H1 (cell line): ENCODE measurements at regions not wholly inside any gene's neighbourhood (a gene's known extent, or its start where the extent isn't known, plus 50 kb on each side); places are given as distances from the start of the nearest gene placed in this dataset.

Experiments used
- CTCF ChIA-PET: fragments of 300-600 bp; sonication (Branson Sonifier 250); formaldehyde crosslinking; loops from one replicate; lab custom pipeline; 2021; ENCODE audit not compliant: partially characterized antibody; lab: Charles Lee
- POLR2A ChIA-PET: fragments of 300-600 bp; sonication (Branson Sonifier 250); formaldehyde crosslinking; loops from one replicate; lab custom pipeline; 2021; ENCODE audit warnings: inconsistent platforms; ENCODE audit not compliant: partially characterized antibody; lab: Charles Lee
- DNase-seq, 2 experiments: peaks; one replicate each; pipeline versions ENCODE4 v3.0.0 to v3.0.0-alpha.2; 2010 to 2022; ENCODE audit warnings: low spot score in 2 of 2, low read depth in 1 of 2, mixed read lengths in 1 of 2
- FAIRE-seq: peaks from 2 replicates; lab custom pipeline; 2011; peaks lifted over from hg19 to GRCh38; lab: Jason Lieb, UNC
- H2AFZ ChIP-seq: 2 replicates; pipeline ENCODE4 v1.8.1; 2012; ENCODE audit warnings: low read length, inconsistent platforms
- H2AK5ac ChIP-seq: 2 replicates; pipeline ENCODE4 v1.6.1; 2013; ENCODE audit warnings: low read depth, low read length
- H2BK120ac ChIP-seq: replicated peaks from 2 replicates; pipeline ENCODE3; 2013; ENCODE audit warnings: low read depth, low read length, inconsistent platforms
- H2BK12ac ChIP-seq: 2 replicates; pipeline ENCODE4 v1.6.1; 2013; ENCODE audit warnings: low read depth, low read length
- H2BK15ac ChIP-seq: 2 replicates; pipeline ENCODE4 v1.6.1; 2013; ENCODE audit warnings: low read length
- H2BK20ac ChIP-seq: 2 replicates; pipeline ENCODE4 v1.6.1; 2013; ENCODE audit warnings: low read length
- H2BK5ac ChIP-seq: 2 replicates; pipeline ENCODE4 v1.6.1; 2013; ENCODE audit warnings: low read depth, low read length
- H3K14ac ChIP-seq: 2 replicates; pipeline ENCODE4 v1.6.1; 2013; ENCODE audit warnings: inconsistent platforms; ENCODE audit not compliant: insufficient read length
- H3K18ac ChIP-seq: 2 replicates; pipeline ENCODE4 v1.6.1; 2013; ENCODE audit warnings: low read length; ENCODE audit errors: extremely low read depth
- H3K23ac ChIP-seq: 2 replicates; pipeline ENCODE4 v1.6.1; 2013; ENCODE audit warnings: inconsistent platforms; ENCODE audit not compliant: insufficient read length
- H3K23me2 ChIP-seq: 2 replicates; pipeline ENCODE4 v1.6.1; 2013; ENCODE audit warnings: low read depth, low read length
- H3K27ac ChIP-seq: 2 replicates; pipeline ENCODE4 v1.6.1; 2011; ENCODE audit warnings: low read depth, low read length, inconsistent platforms
- H3K27me3 ChIP-seq, 4 experiments: replicated peaks in 1 of 4; 1 replicate in 1 of 4; 2 replicates in 3 of 4; pipeline versions ENCODE4 v1.6.1 to v1.8.1; 2011 to 2013; ENCODE audit warnings: low read length in 3 of 4, mild to moderate bottlenecking in 3 of 4, inconsistent platforms in 2 of 4, mixed read lengths in 2 of 4, moderate library complexity in 1 of 4; ENCODE audit not compliant: control insufficient read depth in 3 of 4, insufficient read depth in 3 of 4; ENCODE audit errors: extremely low read depth in 1 of 4
- H3K36me3 ChIP-seq, 4 experiments: 2 replicates each; pipeline versions ENCODE4 v1.6.1 to v1.8.1; 2011 to 2013; ENCODE audit warnings: mild to moderate bottlenecking in 4 of 4, low read length in 3 of 4, moderate library complexity in 2 of 4, control low read depth in 1 of 4, inconsistent platforms in 1 of 4; ENCODE audit not compliant: insufficient read depth in 4 of 4, control insufficient read depth in 2 of 4
- H3K4ac ChIP-seq: replicated peaks from 2 replicates; pipeline ENCODE3; 2013; ENCODE audit warnings: low read length, low read depth, mixed read lengths, inconsistent platforms; ENCODE audit not compliant: insufficient read length
- H3K4me1 ChIP-seq, 4 experiments: replicated peaks in 1 of 4; 1 replicate in 1 of 4; 2 replicates in 3 of 4; pipeline versions ENCODE4 v1.6.1 to v1.8.1; 2011 to 2013; ENCODE audit warnings: low read length in 3 of 4, inconsistent platforms in 2 of 4, mixed read lengths in 1 of 4; ENCODE audit not compliant: insufficient read depth in 4 of 4, control insufficient read depth in 3 of 4
- H3K4me2 ChIP-seq, 2 experiments: 2 replicates each; pipeline versions ENCODE4 v1.6.1 to v1.8.1; 2011 to 2013; ENCODE audit warnings: low read depth in 2 of 2, low read length in 2 of 2, control low read depth in 1 of 2, inconsistent platforms in 1 of 2, mild to moderate bottlenecking in 1 of 2; ENCODE audit not compliant: insufficient read depth in 1 of 2
- H3K4me3 ChIP-seq, 4 experiments: fragments of 200-600, 300-600 bp in 1 of 4; sonication (generic), shearing (Covaris generic), sonication (Bioruptor Twin) in 1 of 4; 2 replicates each; pipeline versions ENCODE4 v1.5.1 to v1.8.1; 2011 to 2016; ENCODE audit warnings: low read length in 4 of 4, low read depth in 3 of 4, control low read depth in 2 of 4, inconsistent platforms in 2 of 4, mild to moderate bottlenecking in 2 of 4, mixed read lengths in 1 of 4, moderate library complexity in 1 of 4; ENCODE audit not compliant: insufficient read depth in 2 of 4; ENCODE audit errors: extremely low read depth in 1 of 4
- H3K56ac ChIP-seq: replicated peaks from 2 replicates; pipeline ENCODE3; 2013; ENCODE audit warnings: low read depth, mild to moderate bottlenecking, mixed read lengths, low read length, inconsistent platforms; ENCODE audit not compliant: insufficient read length
- H3K79me1 ChIP-seq: 2 replicates; pipeline ENCODE4 v1.6.1; 2013; ENCODE audit warnings: low read depth, low read length, control low read depth
- H3K79me2 ChIP-seq, 2 experiments: 2 replicates each; pipeline versions ENCODE4 v1.6.1 to v1.8.1; 2012 to 2013; ENCODE audit warnings: low read length in 2 of 2, mild to moderate bottlenecking in 2 of 2, inconsistent platforms in 1 of 2; ENCODE audit not compliant: insufficient read depth in 2 of 2, control insufficient read depth in 1 of 2
- H3K9ac ChIP-seq, 4 experiments: replicated peaks in 1 of 4; 1 replicate in 1 of 4; 2 replicates in 3 of 4; pipeline versions ENCODE4 v1.6.1 to v1.8.1; 2011 to 2013; ENCODE audit warnings: low read depth in 3 of 4, low read length in 3 of 4, control low read depth in 2 of 4, mild to moderate bottlenecking in 2 of 4, moderate library complexity in 2 of 4, inconsistent platforms in 1 of 4; ENCODE audit errors: extremely low read depth in 1 of 4
- H3K9me3 ChIP-seq, 2 experiments: 2 replicates each; pipeline versions ENCODE4 v1.6.1 to v1.8.1; 2012 to 2013; ENCODE audit warnings: mild to moderate bottlenecking in 2 of 2, moderate library complexity in 2 of 2, control low read depth in 1 of 2, inconsistent platforms in 1 of 2, low read depth in 1 of 2, low read length in 1 of 2, mixed read lengths in 1 of 2; ENCODE audit not compliant: insufficient read depth in 2 of 2
- H4K20me1 ChIP-seq, 2 experiments: replicated peaks in 1 of 2; 2 replicates each; pipeline versions ENCODE3 to v1.8.1; 2011 to 2013; ENCODE audit warnings: inconsistent platforms in 2 of 2, low read length in 2 of 2, mild to moderate bottlenecking in 1 of 2; ENCODE audit not compliant: insufficient read depth in 2 of 2, control insufficient read depth in 1 of 2
- H4K5ac ChIP-seq: 2 replicates; pipeline ENCODE4 v1.6.1; 2013; ENCODE audit warnings: low read length, low read depth, mixed read lengths, inconsistent platforms; ENCODE audit not compliant: insufficient read length
- H4K8ac ChIP-seq: 2 replicates; pipeline ENCODE4 v1.8.0; 2013; ENCODE audit warnings: mild to moderate bottlenecking, moderate library complexity, low read length, inconsistent platforms; ENCODE audit not compliant: insufficient read depth; ENCODE audit errors: extremely low read depth
- H4K91ac ChIP-seq: replicated peaks from 2 replicates; pipeline ENCODE3; 2013; ENCODE audit warnings: low read length, mixed read lengths, inconsistent platforms; ENCODE audit not compliant: insufficient read length
- ASH2L ChIP-seq: fragments of 200-600, 300-600 bp; sonication (generic); IDR thresholded peaks from one replicate; pipeline ENCODE4 v1.7.1; 2017; ENCODE audit warnings: low read length
- EZH2 ChIP-seq: fragments of 200-600 bp; sonication (generic); IDR thresholded peaks from 2 replicates; pipeline ENCODE4 v1.7.1; 2012; ENCODE audit warnings: low read depth, mild to moderate bottlenecking, moderate library complexity, low read length, inconsistent platforms; ENCODE audit not compliant: severe bottlenecking
- NANOG ChIP-seq: IDR thresholded peaks from 2 replicates; pipeline ENCODE4 v1.6.1; 2011; ENCODE audit warnings: low read length, low read depth, mild to moderate bottlenecking, inconsistent platforms; ENCODE audit not compliant: insufficient read depth, poor library complexity, severe bottlenecking
- NRF1 ChIP-seq: IDR thresholded peaks from 2 replicates; pipeline ENCODE4 v1.6.1; 2011; ENCODE audit warnings: mild to moderate bottlenecking, low read depth, low read length, improper control_type of control experiment
- POU5F1 ChIP-seq: IDR thresholded peaks from 2 replicates; pipeline ENCODE4 v1.6.1; 2011; ENCODE audit warnings: low read depth, mild to moderate bottlenecking, low read length, moderate library complexity
- RAD21 ChIP-seq, 2 experiments: IDR thresholded peaks in 1 of 2; conservative IDR thresholded peaks in 1 of 2; 2 replicates each; pipeline ENCODE4 v1.6.1; 2011; ENCODE audit warnings: low read depth in 2 of 2, low read length in 2 of 2, improper control_type of control experiment in 1 of 2, inconsistent platforms in 1 of 2, mild to moderate bottlenecking in 1 of 2, moderate library complexity in 1 of 2
- RFX5 ChIP-seq: IDR thresholded peaks from 2 replicates; pipeline ENCODE4 v1.6.1; 2011; ENCODE audit warnings: low read depth, low read length, improper control_type of control experiment, borderline replicate concordance
- RNF2 ChIP-seq: fragments of 200-900, 300-1000 bp; sonication (generic); IDR thresholded peaks from 2 replicates; pipeline ENCODE4 v1.7.1; 2016; ENCODE audit warnings: borderline replicate concordance, low read depth, mild to moderate bottlenecking, antibody characterized with exemption, low read length; ENCODE audit not compliant: poor library complexity, severe bottlenecking; ENCODE audit errors: missing control alignments
- SRF ChIP-seq: IDR thresholded peaks from 2 replicates; pipeline ENCODE4 v1.6.1; 2011; ENCODE audit warnings: mild to moderate bottlenecking, low read depth, low read length, moderate library complexity
- TBP ChIP-seq: IDR thresholded peaks from 2 replicates; pipeline ENCODE4 v1.6.1; 2011; ENCODE audit warnings: low read depth, low read length, improper control_type of control experiment
- TEAD4 ChIP-seq: IDR thresholded peaks from 2 replicates; pipeline ENCODE4 v1.6.1; 2012; ENCODE audit warnings: low read depth, low read length, inconsistent platforms, mixed read lengths
- WGBS, 2 experiments: shearing (Covaris generic) in 1 of 2; methylation state at CpG; one replicate each; pipeline versions ENCODE4 v1.1.6 to v1.1.7; 2013 to 2015; ENCODE audit warnings: low lambda C conversion rate in 2 of 2, mixed read lengths in 2 of 2, inconsistent platforms in 1 of 2, low coverage in 1 of 2, missing lambda C conversion rate in 1 of 2; ENCODE audit not compliant: insufficient replicate concordance in 2 of 2, insufficient coverage in 1 of 2, insufficient read length in 1 of 2; ENCODE audit errors: extremely low coverage in 1 of 2, missing lambda C conversion rate in 1 of 2; 5-methylcytosine and 5-hydroxymethylcytosine counted together
- TF ChIP-seq, protein P1 (sequence below): IDR thresholded peaks from 2 replicates; pipeline ENCODE4 v1.6.1; 2011; ENCODE audit warnings: low read depth, mild to moderate bottlenecking, low read length; ENCODE audit not compliant: insufficient read depth

DNA sequence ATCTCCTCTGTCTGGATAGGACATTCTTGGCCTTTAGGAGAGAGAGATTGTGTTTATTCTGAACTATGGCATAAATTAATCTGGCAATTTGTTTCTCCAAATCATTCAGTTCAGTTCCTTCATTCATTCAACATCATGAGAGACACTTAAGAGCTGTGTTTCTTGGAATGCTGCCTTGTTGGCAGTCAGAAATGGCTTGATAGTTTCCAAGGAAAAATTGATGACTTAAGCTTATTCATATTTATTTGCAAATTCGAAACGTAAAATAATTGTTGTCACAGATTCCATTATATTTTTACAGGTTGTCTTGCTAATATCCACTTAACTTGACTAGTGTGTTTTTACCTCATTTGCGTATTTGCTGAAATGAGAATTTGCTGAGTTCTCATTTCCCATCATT lies 393.0 kb downstream of the C12orf75 start:
- no peaks in the 10 kb centered on the region for H3K27me3 ChIP-seq
- no peak overlapping the region for H3K4ac ChIP-seq
- no peak overlapping the region for H3K56ac ChIP-seq
- H4K8ac ChIP-seq: no peak overlapping the region
- no peak overlapping the region for H3K23ac ChIP-seq
- no peak overlapping the region for H3K4me2 ChIP-seq
- POLR2A ChIA-PET: no interaction called here
- H2AFZ ChIP-seq: no peak overlapping the region
- no peaks in the 10 kb centered on the region for H3K36me3 ChIP-seq
- H2BK15ac ChIP-seq: no peak overlapping the region
- H2AK5ac ChIP-seq: no peak overlapping the region
- no peak overlapping the region for H3K4me3 ChIP-seq
- no peak overlapping the region for H4K5ac ChIP-seq
- FAIRE-seq (no peak), DNase-seq (no peak)
- H3K9ac ChIP-seq: no peak overlapping the region
- no peaks in the 10 kb centered on the region for H4K20me1 ChIP-seq
- no peaks in the 10 kb centered on the region for H3K9me3 ChIP-seq
- H2BK12ac ChIP-seq: no peak overlapping the region
- H3K79me2 ChIP-seq: no peaks in the 10 kb centered on the region
- 89% methylated on average over 3 of the region's 3 CpGs; no CpG with 5 or more reads in 1 of the 2 experiments for WGBS, 2 experiments
- H2BK120ac ChIP-seq: no peak overlapping the region
- H2BK5ac ChIP-seq: no peak overlapping the region
- H3K4me1 ChIP-seq: peaks cover 0 to 10% (median 1%) of the 10 kb centered on the region in 4 experiments; a peak in 2 of 7 replicates
- no peak overlapping the region for H3K27ac ChIP-seq
- H4K91ac ChIP-seq: no peak overlapping the region
- H3K18ac ChIP-seq: no peak overlapping the region
- CTCF ChIA-PET: interaction anchor here (1.5 to 1.6 kb wide), 3 partner anchors 14 to 18 kb away, joined by 4 to 6 read pairs (median 4); no protein-coding TSS in a partner anchor
- no peaks in the 10 kb centered on the region for H3K79me1 ChIP-seq
- H3K14ac ChIP-seq: no peak overlapping the region
- H2BK20ac ChIP-seq: no peak overlapping the region
- no peaks in the 10 kb centered on the region for H3K23me2 ChIP-seq
- TF ChIP-seq ASH2L (no peak), POU5F1 (no peak), TBP (no peak), EZH2 (no peak), RAD21 (IDR thresholded peaks at IDR 0.05 in 1 of 2, conservative IDR thresholded peaks at IDR 0.05 in 1 of 2; ENCODE audit: low read depth in 2 of 2, low read length in 2 of 2) (no peak), RFX5 (no peak), SRF (no peak), NANOG (no peak), RNF2 (no peak), NRF1 (no peak), TEAD4 (no peak)
- TF ChIP-seq, protein P1, sequence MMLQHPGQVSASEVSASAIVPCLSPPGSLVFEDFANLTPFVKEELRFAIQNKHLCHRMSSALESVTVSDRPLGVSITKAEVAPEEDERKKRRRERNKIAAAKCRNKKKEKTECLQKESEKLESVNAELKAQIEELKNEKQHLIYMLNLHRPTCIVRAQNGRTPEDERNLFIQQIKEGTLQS: no peak
